ENCODE measurements at regions not wholly inside any gene's neighbourhood (a gene's known extent, or its start where the extent isn't known, plus 50 kb on each side); places are given as distances from the start of the nearest gene placed in this dataset.
A peak's percentile ranks its signal among the peaks of the same experiment; 100 is the strongest.
"Not testable (repeated sequence)": the region's sequence is repeated elsewhere in the genome, so short reads cannot be mapped to it uniquely, and the experiment has no call there.

- DNase-seq (ENCODE audit: low spot score) = peak; percentile 83
These were observed 424.2 kb downstream of the PDGFC start for GRCh38 chr4:156547439-156547838.

- DNase-seq (ENCODE audit: low spot score) = no peak
These were observed 426.4 kb downstream of the PDGFC start for GRCh38 chr4:156545003-156545785.

- DNase-seq (ENCODE audit: low spot score) = no peak
These were observed 432.2 kb downstream of the PDGFC start for GRCh38 chr4:156539376-156539775.

GRCh38 chr4:156538651-156539257 is 432.8 kb downstream of the PDGFC start:
- DNase-seq (ENCODE audit: low spot score) = no peak

- no peak for DNase-seq (ENCODE audit: low spot score)
These were observed 433.4 kb downstream of the PDGFC start for GRCh38 chr4:156538210-156538609.

GRCh38 chr4:156537286-156537685 is 434.3 kb downstream of the PDGFC start:
- no peak for DNase-seq (ENCODE audit: low spot score)

GRCh38 chr4:156536661-156537060 is 434.9 kb downstream of the PDGFC start:
- DNase-seq (ENCODE audit: low spot score) = no peak

GRCh38 chr4:156534205-156534604 is 437.4 kb downstream of the PDGFC start:
- DNase-seq (ENCODE audit: low spot score) = no peak

GRCh38 chr4:156528216-156528615 is 443.4 kb downstream of the PDGFC start:
- DNase-seq (ENCODE audit: low spot score) = no peak

- no peak for DNase-seq (ENCODE audit: low spot score)
These were observed 444.2 kb downstream of the PDGFC start for GRCh38 chr4:156527237-156527993.

- DNase-seq (ENCODE audit: low spot score) = no peak
These were observed 447.6 kb downstream of the PDGFC start for GRCh38 chr4:156523991-156524390.

- DNase-seq (ENCODE audit: low spot score) = no peak
These were observed 448.1 kb downstream of the PDGFC start for GRCh38 chr4:156523492-156523891.

GRCh38 chr4:156521631-156522030 is 450.0 kb downstream of the PDGFC start:
- no peak for DNase-seq (ENCODE audit: low spot score)

GRCh38 chr4:156517956-156518355 is 453.6 kb downstream of the PDGFC start:
- DNase-seq (ENCODE audit: low spot score) = no peak

- no peak for DNase-seq (ENCODE audit: low spot score)
These were observed 454.1 kb downstream of the PDGFC start for GRCh38 chr4:156517546-156517945.

- no peak for DNase-seq (ENCODE audit: low spot score)
These were observed 454.9 kb downstream of the PDGFC start for GRCh38 chr4:156516698-156517097.

GRCh38 chr4:156515295-156515694 is 456.3 kb downstream of the PDGFC start:
- DNase-seq (ENCODE audit: low spot score) = no peak

- DNase-seq (ENCODE audit: low spot score) = no peak
These were observed 459.0 kb downstream of the PDGFC start for GRCh38 chr4:156512622-156513021.

GRCh38 chr4:156509921-156510320 is 461.7 kb downstream of the PDGFC start:
- not testable (repeated sequence) for DNase-seq (ENCODE audit: low spot score)

- DNase-seq (ENCODE audit: low spot score) = peak; percentile 90
These were observed 466.2 kb downstream of the PDGFC start for GRCh38 chr4:156505341-156505955.

GRCh38 chr4:156503119-156503518 is 468.5 kb downstream of the PDGFC start:
- no peak for DNase-seq (ENCODE audit: low spot score)

- DNase-seq (ENCODE audit: low spot score) = no peak
These were observed 469.6 kb downstream of the PDGFC start for GRCh38 chr4:156501962-156502361.
